GM12892 (cell line): ENCODE measurements at regions not wholly inside any gene's neighbourhood (a gene's known extent, or its start where the extent isn't known, plus 50 kb on each side); places are given as distances from the start of the nearest gene placed in this dataset.

Source experiments
- POLR2A ChIP-seq: IDR thresholded peaks from 2 replicates; pipeline ENCODE4 v1.6.1; 2011; ENCODE audit warnings: low read depth, low read length, control low read depth
- TAF1 ChIP-seq: IDR thresholded peaks from 2 replicates; pipeline ENCODE4 v1.6.1; 2011; ENCODE audit warnings: low read depth, mild to moderate bottlenecking, control low read depth, low read length, borderline replicate concordance

- TF ChIP-seq POLR2A, result no peak
- no peak for TF ChIP-seq TAF1
These were observed 706.0 kb downstream of the KCNJ3 start for GRCh38 chr2:155404433-155405002.
